Trophoblast cell (in vitro differentiated cells and primary cell): ENCODE measurements at regions not wholly inside any gene's neighbourhood (a gene's known extent, or its start where the extent isn't known, plus 50 kb on each side); places are given as distances from the start of the nearest gene placed in this dataset.

Experiments
- DNase-seq, 2 donors: peaks; one replicate each; pipeline ENCODE4 v3.0.0-alpha.2; 2016
- H2AFZ ChIP-seq: 2 replicates; pipeline ENCODE4 v1.6.1; 2013; ENCODE audit warnings: low read length, moderate library complexity, mild to moderate bottlenecking; ENCODE audit not compliant: insufficient read depth, poor library complexity
- H2AK5ac ChIP-seq: 2 replicates; pipeline ENCODE4 v1.6.1; 2013; ENCODE audit warnings: mild to moderate bottlenecking, low read length
- H2BK120ac ChIP-seq: 2 replicates; pipeline ENCODE4 v1.6.1; 2013; ENCODE audit warnings: low read length, mild to moderate bottlenecking, moderate library complexity; ENCODE audit not compliant: insufficient read depth, poor library complexity
- H2BK12ac ChIP-seq: 2 replicates; pipeline ENCODE4 v1.6.1; 2013; ENCODE audit warnings: mild to moderate bottlenecking, low read length, moderate library complexity
- H2BK5ac ChIP-seq: 2 replicates; pipeline ENCODE4 v1.6.1; 2013; ENCODE audit warnings: low read length, low read depth, moderate library complexity, mild to moderate bottlenecking; ENCODE audit not compliant: poor library complexity
- H3K14ac ChIP-seq: 2 replicates; pipeline ENCODE4 v1.6.1; 2013; ENCODE audit warnings: mild to moderate bottlenecking, low read length
- H3K18ac ChIP-seq: 2 replicates; pipeline ENCODE4 v1.6.1; 2013; ENCODE audit warnings: mild to moderate bottlenecking, low read length
- H3K23ac ChIP-seq: 2 replicates; pipeline ENCODE4 v1.6.1; 2013; ENCODE audit warnings: low read length
- H3K27ac ChIP-seq: 2 replicates; pipeline ENCODE4 v1.5.1; 2013; ENCODE audit warnings: low read depth, mild to moderate bottlenecking, inconsistent platforms, low read length, moderate library complexity
- H3K27me3 ChIP-seq: 2 replicates; pipeline ENCODE4 v1.6.1; 2013; ENCODE audit warnings: inconsistent platforms, mild to moderate bottlenecking, low read length, moderate library complexity; ENCODE audit not compliant: insufficient read depth
- H3K36me3 ChIP-seq, 2 experiments: 1 replicate in 1 of 2; 2 replicates in 1 of 2; pipeline ENCODE4 v1.6.1; 2013; ENCODE audit warnings: low read length in 2 of 2, mild to moderate bottlenecking in 2 of 2, moderate library complexity in 1 of 2; ENCODE audit not compliant: insufficient read depth in 2 of 2, control insufficient read depth in 1 of 2
- H3K4ac ChIP-seq: 2 replicates; pipeline ENCODE4 v1.6.1; 2013; ENCODE audit warnings: low read depth, mild to moderate bottlenecking, low read length, moderate library complexity
- H3K4me1 ChIP-seq, 2 experiments: 1 replicate in 1 of 2; 2 replicates in 1 of 2; pipeline ENCODE4 v1.6.1; 2013; ENCODE audit warnings: low read length in 2 of 2, mild to moderate bottlenecking in 2 of 2, moderate library complexity in 1 of 2; ENCODE audit not compliant: insufficient read depth in 2 of 2, control insufficient read depth in 1 of 2
- H3K4me2 ChIP-seq: 2 replicates; pipeline ENCODE4 v1.6.1; 2013; ENCODE audit warnings: inconsistent platforms, mild to moderate bottlenecking, low read length, moderate library complexity
- H3K4me3 ChIP-seq: 2 replicates; pipeline ENCODE4 v1.5.1; 2013; ENCODE audit warnings: mild to moderate bottlenecking, low read depth, low read length, inconsistent platforms
- H3K79me1 ChIP-seq: one replicate; pipeline ENCODE4 v1.6.1; 2013; ENCODE audit warnings: low read length
- H3K79me2 ChIP-seq: 2 replicates; pipeline ENCODE4 v1.6.1; 2013; ENCODE audit warnings: low read length, mild to moderate bottlenecking; ENCODE audit not compliant: control insufficient read depth, insufficient read depth, poor library complexity
- H3K9ac ChIP-seq: 2 replicates; pipeline ENCODE4 v1.6.1; 2013; ENCODE audit warnings: mild to moderate bottlenecking, low read length
- H3K9me3 ChIP-seq: 2 replicates; pipeline ENCODE4 v1.6.1; 2013; ENCODE audit warnings: low read depth, mild to moderate bottlenecking, control low read depth, inconsistent platforms, low read length; ENCODE audit not compliant: insufficient read depth
- H4K12ac ChIP-seq: 2 replicates; pipeline ENCODE4 v1.6.1; 2013; ENCODE audit warnings: low read depth, mild to moderate bottlenecking, low read length, moderate library complexity
- H4K8ac ChIP-seq: 2 replicates; pipeline ENCODE4 v1.6.1; 2013; ENCODE audit warnings: low read depth, mild to moderate bottlenecking, low read length, moderate library complexity
- H4K91ac ChIP-seq: one replicate; pipeline ENCODE4 v1.6.1; 2013; ENCODE audit warnings: low read depth, mild to moderate bottlenecking, low read length, moderate library complexity
- WGBS: extraction: QIAGEN DNeasy Blood & Tissue Kit; methylation state at CpG from one replicate; pipeline ENCODE4 v1.1.7; 2013; ENCODE audit warnings: missing lambda C conversion rate; ENCODE audit not compliant: insufficient read length, insufficient coverage; ENCODE audit errors: extremely low coverage; 5-methylcytosine and 5-hydroxymethylcytosine counted together

GRCh38 chr18:39801010-39801409 is 2154.0 kb upstream of the PIK3C3 start:
- no peak overlapping the region for H4K12ac ChIP-seq
- DNase-seq: peak in 1 of 2 donors; percentile 1
- H2AK5ac ChIP-seq: no peak overlapping the region
- H3K4ac ChIP-seq: no peak overlapping the region
- H3K36me3 ChIP-seq: no peaks in the 10 kb centered on the region
- no peak overlapping the region for H3K18ac ChIP-seq
- H3K4me2 ChIP-seq: no peak overlapping the region
- H2BK5ac ChIP-seq: no peak overlapping the region
- no peaks in the 10 kb centered on the region for H3K79me2 ChIP-seq
- WGBS: no CpG with 5 or more reads among the region's 15 CpGs
- H2AFZ ChIP-seq: no peak overlapping the region
- H2BK120ac ChIP-seq: no peak overlapping the region
- H4K91ac ChIP-seq: no peak overlapping the region
- no peak overlapping the region for H3K27ac ChIP-seq
- H2BK12ac ChIP-seq: no peak overlapping the region
- no peaks in the 10 kb centered on the region for H3K4me1 ChIP-seq
- peaks cover 12% of the 10 kb centered on the region for H3K9me3 ChIP-seq
- no peak overlapping the region for H3K23ac ChIP-seq
- H3K9ac ChIP-seq: no peak overlapping the region
- no peak overlapping the region for H3K14ac ChIP-seq
- peaks cover 2% of the 10 kb centered on the region for H3K79me1 ChIP-seq
- no peaks in the 10 kb centered on the region for H3K27me3 ChIP-seq
- no peak overlapping the region for H3K4me3 ChIP-seq
- H4K8ac ChIP-seq: no peak overlapping the region

GRCh38 chr18:39799006-39799405 is 2156.0 kb upstream of the PIK3C3 start:
- peaks cover 2% of the 10 kb centered on the region for H3K79me1 ChIP-seq
- H2BK5ac ChIP-seq: no peak overlapping the region
- H2BK12ac ChIP-seq: no peak overlapping the region
- H3K27me3 ChIP-seq: no peaks in the 10 kb centered on the region
- no peak overlapping the region for H4K12ac ChIP-seq
- H3K36me3 ChIP-seq: peaks cover 0 to 2% of the 10 kb centered on the region in 2 experiments
- no peak overlapping the region for H3K23ac ChIP-seq
- H3K4me1 ChIP-seq: no peaks in the 10 kb centered on the region
- H2AFZ ChIP-seq: no peak overlapping the region
- no peak overlapping the region for H3K9ac ChIP-seq
- no peak overlapping the region for H3K18ac ChIP-seq
- H4K8ac ChIP-seq: no peak overlapping the region
- H3K27ac ChIP-seq: no peak overlapping the region
- H3K4me2 ChIP-seq: peak overlapping the region; percentile 48
- H2AK5ac ChIP-seq: no peak overlapping the region
- peaks cover 12% of the 10 kb centered on the region for H3K9me3 ChIP-seq
- no peak overlapping the region for H3K14ac ChIP-seq
- H2BK120ac ChIP-seq: no peak overlapping the region
- peak; percentile 47 to 73 for DNase-seq
- WGBS: no CpG with 5 or more reads among the region's 9 CpGs
- H3K4ac ChIP-seq: no peak overlapping the region
- no peak overlapping the region for H4K91ac ChIP-seq
- no peak overlapping the region for H3K4me3 ChIP-seq
- H3K79me2 ChIP-seq: no peaks in the 10 kb centered on the region

- peaks cover 2% of the 10 kb centered on the region for H3K79me1 ChIP-seq
- no peak overlapping the region for H3K4me2 ChIP-seq
- no peak overlapping the region for H2BK120ac ChIP-seq
- H3K4me3 ChIP-seq: no peak overlapping the region
- DNase-seq: no peak
- H4K91ac ChIP-seq: no peak overlapping the region
- no peak overlapping the region for H3K14ac ChIP-seq
- no peak overlapping the region for H4K8ac ChIP-seq
- peaks cover 0 to 2% of the 10 kb centered on the region in 2 experiments for H3K36me3 ChIP-seq
- no peak overlapping the region for H4K12ac ChIP-seq
- H3K18ac ChIP-seq: no peak overlapping the region
- no peak overlapping the region for H2BK5ac ChIP-seq
- no peak overlapping the region for H2AFZ ChIP-seq
- H3K9ac ChIP-seq: no peak overlapping the region
- H3K23ac ChIP-seq: no peak overlapping the region
- no peaks in the 10 kb centered on the region for H3K27me3 ChIP-seq
- no peak overlapping the region for H2BK12ac ChIP-seq
- H3K27ac ChIP-seq: no peak overlapping the region
- H2AK5ac ChIP-seq: no peak overlapping the region
- WGBS: no CpG with 5 or more reads among the region's 3 CpGs
- no peaks in the 10 kb centered on the region for H3K4me1 ChIP-seq
- H3K4ac ChIP-seq: no peak overlapping the region
- H3K9me3 ChIP-seq: peaks cover 3% of the 10 kb centered on the region
- no peaks in the 10 kb centered on the region for H3K79me2 ChIP-seq
These were observed 2158.6 kb upstream of the PIK3C3 start for GRCh38 chr18:39796393-39796792.

- H3K4me1 ChIP-seq: no peaks in the 10 kb centered on the region
- H4K12ac ChIP-seq: no peak overlapping the region
- H4K91ac ChIP-seq: no peak overlapping the region
- H2AFZ ChIP-seq: no peak overlapping the region
- H3K18ac ChIP-seq: no peak overlapping the region
- no peak overlapping the region for H3K27ac ChIP-seq
- H3K9me3 ChIP-seq: no peaks in the 10 kb centered on the region
- H2BK5ac ChIP-seq: no peak overlapping the region
- H3K4me2 ChIP-seq: no peak overlapping the region
- H3K79me1 ChIP-seq: peaks cover 2% of the 10 kb centered on the region
- no peak overlapping the region for H3K9ac ChIP-seq
- H3K36me3 ChIP-seq: peaks cover 0 to 2% of the 10 kb centered on the region in 2 experiments
- no peak for DNase-seq
- no peak overlapping the region for H3K4ac ChIP-seq
- no peak overlapping the region for H3K14ac ChIP-seq
- no peak overlapping the region for H2BK120ac ChIP-seq
- WGBS: no CpG with 5 or more reads among the region's 1 CpG
- H3K23ac ChIP-seq: no peak overlapping the region
- no peak overlapping the region for H4K8ac ChIP-seq
- no peaks in the 10 kb centered on the region for H3K79me2 ChIP-seq
- H2AK5ac ChIP-seq: no peak overlapping the region
- H2BK12ac ChIP-seq: no peak overlapping the region
- H3K27me3 ChIP-seq: no peaks in the 10 kb centered on the region
- no peak overlapping the region for H3K4me3 ChIP-seq
These were observed 2159.7 kb upstream of the PIK3C3 start for GRCh38 chr18:39795350-39795749.
